Parathyroid adenoma (tissue), 2 donors: ENCODE measurements at regions not wholly inside any gene's neighbourhood (a gene's known extent, or its start where the extent isn't known, plus 50 kb on each side); places are given as distances from the start of the nearest gene placed in this dataset.
A peak's percentile ranks its signal among the peaks of the same experiment; 100 is the strongest.

Experiments
- H2AFZ ChIP-seq: fragments of 300-600 bp; sonication (generic); one replicate; pipeline ENCODE4 v1.7.0; 2017; ENCODE audit warnings: antibody characterized with exemption, mild to moderate bottlenecking
- H3K27ac ChIP-seq: fragments of 300-600 bp; sonication (generic); one replicate; pipeline ENCODE4 v1.7.0; 2017
- H3K27me3 ChIP-seq: fragments of 300-600 bp; sonication (generic); one replicate; pipeline ENCODE4 v1.7.0; 2017; ENCODE audit warnings: low read length; ENCODE audit not compliant: control insufficient read depth, insufficient read depth
- H3K36me3 ChIP-seq: fragments of 300-600 bp; sonication (generic); one replicate; pipeline ENCODE4 v1.7.0; 2017; ENCODE audit warnings: low read length; ENCODE audit not compliant: control insufficient read depth, insufficient read depth
- H3K4me1 ChIP-seq: fragments of 300-600 bp; sonication (generic); one replicate; pipeline ENCODE4 v1.7.0; 2017; ENCODE audit warnings: control low read depth
- H3K4me2 ChIP-seq: fragments of 300-600 bp; sonication (generic); one replicate; pipeline ENCODE4 v1.7.0; 2017; ENCODE audit warnings: low read length
- H3K4me3 ChIP-seq: fragments of 300-600 bp; sonication (generic); one replicate; pipeline ENCODE4 v1.7.0; 2017; ENCODE audit warnings: low read depth, low read length
- H3K79me2 ChIP-seq: fragments of 300-600 bp; sonication (generic); one replicate; pipeline ENCODE4 v1.7.0; 2017; ENCODE audit warnings: control low read depth
- H3K9ac ChIP-seq: fragments of 300-600 bp; sonication (generic); one replicate; pipeline ENCODE4 v1.7.0; 2017; ENCODE audit warnings: mild to moderate bottlenecking
- H3K9me3 ChIP-seq: fragments of 300-600 bp; sonication (generic); one replicate; pipeline ENCODE4 v1.7.0; 2017; ENCODE audit warnings: low read length; ENCODE audit not compliant: control insufficient read depth
- TF ChIP-seq, protein P1 (sequence below): fragments of 300-600 bp; sonication (generic); IDR thresholded peaks from one replicate; pipeline ENCODE4 v1.7.0; 2017; ENCODE audit warnings: antibody characterized with exemption, mild to moderate bottlenecking
- donor health status: primary hyperparathyroidism.

DNA sequence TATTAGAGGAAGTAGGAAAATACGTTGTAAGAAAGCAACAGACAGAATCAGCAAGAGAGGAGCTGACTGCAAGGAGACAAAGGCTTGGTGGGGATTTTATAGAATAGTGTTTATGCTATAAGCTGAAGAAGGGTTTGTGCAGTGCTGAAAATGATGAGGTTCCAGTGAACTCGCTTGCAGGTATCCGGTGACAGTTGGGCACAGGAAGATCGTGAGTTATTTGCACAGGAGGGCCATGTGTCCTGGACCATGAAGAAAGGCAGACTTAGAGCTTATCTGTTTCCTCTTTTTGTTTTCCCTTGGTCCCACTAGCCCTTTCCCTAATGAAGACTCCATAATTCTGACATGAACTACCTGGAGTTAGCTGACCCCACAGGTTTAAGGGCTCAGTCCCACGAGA, 61.4 kb downstream of the NXNL2 start:
- H3K27me3 ChIP-seq: no peaks in the 10 kb centered on the region
- H3K79me2 ChIP-seq: no peaks in the 10 kb centered on the region
- H3K9me3 ChIP-seq: no peaks in the 10 kb centered on the region
- H3K4me2 ChIP-seq: no peak overlapping the region
- H3K36me3 ChIP-seq: no peaks in the 10 kb centered on the region
- no peak overlapping the region for H2AFZ ChIP-seq
- H3K4me1 ChIP-seq: no peaks in the 10 kb centered on the region
- H3K27ac ChIP-seq: no peak overlapping the region
- H3K9ac ChIP-seq: no peak overlapping the region
- TF ChIP-seq, protein P1, sequence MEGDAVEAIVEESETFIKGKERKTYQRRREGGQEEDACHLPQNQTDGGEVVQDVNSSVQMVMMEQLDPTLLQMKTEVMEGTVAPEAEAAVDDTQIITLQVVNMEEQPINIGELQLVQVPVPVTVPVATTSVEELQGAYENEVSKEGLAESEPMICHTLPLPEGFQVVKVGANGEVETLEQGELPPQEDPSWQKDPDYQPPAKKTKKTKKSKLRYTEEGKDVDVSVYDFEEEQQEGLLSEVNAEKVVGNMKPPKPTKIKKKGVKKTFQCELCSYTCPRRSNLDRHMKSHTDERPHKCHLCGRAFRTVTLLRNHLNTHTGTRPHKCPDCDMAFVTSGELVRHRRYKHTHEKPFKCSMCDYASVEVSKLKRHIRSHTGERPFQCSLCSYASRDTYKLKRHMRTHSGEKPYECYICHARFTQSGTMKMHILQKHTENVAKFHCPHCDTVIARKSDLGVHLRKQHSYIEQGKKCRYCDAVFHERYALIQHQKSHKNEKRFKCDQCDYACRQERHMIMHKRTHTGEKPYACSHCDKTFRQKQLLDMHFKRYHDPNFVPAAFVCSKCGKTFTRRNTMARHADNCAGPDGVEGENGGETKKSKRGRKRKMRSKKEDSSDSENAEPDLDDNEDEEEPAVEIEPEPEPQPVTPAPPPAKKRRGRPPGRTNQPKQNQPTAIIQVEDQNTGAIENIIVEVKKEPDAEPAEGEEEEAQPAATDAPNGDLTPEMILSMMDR: no peak
- H3K4me3 ChIP-seq: no peak overlapping the region

GRCh38 chr9:88604836-88605511, 70.0 kb downstream of the NXNL2 start:
- TF ChIP-seq, protein P1: no peak
- no peaks in the 10 kb centered on the region for H3K9me3 ChIP-seq
- H3K9ac ChIP-seq: no peak overlapping the region
- no peaks in the 10 kb centered on the region for H3K4me1 ChIP-seq
- H3K36me3 ChIP-seq: no peaks in the 10 kb centered on the region
- H3K27me3 ChIP-seq: no peaks in the 10 kb centered on the region
- no peak overlapping the region for H3K4me3 ChIP-seq
- H3K4me2 ChIP-seq: no peak overlapping the region
- H2AFZ ChIP-seq: no peak overlapping the region
- no peaks in the 10 kb centered on the region for H3K79me2 ChIP-seq
- H3K27ac ChIP-seq: peak overlapping the region; percentile 16

- H3K9me3 ChIP-seq: no peaks in the 10 kb centered on the region
- H3K4me3 ChIP-seq: no peak overlapping the region
- no peaks in the 10 kb centered on the region for H3K36me3 ChIP-seq
- H3K79me2 ChIP-seq: no peaks in the 10 kb centered on the region
- no peak overlapping the region for H3K9ac ChIP-seq
- no peak overlapping the region for H3K27ac ChIP-seq
- TF ChIP-seq, protein P1: no peak
- H3K4me1 ChIP-seq: no peaks in the 10 kb centered on the region
- no peaks in the 10 kb centered on the region for H3K27me3 ChIP-seq
- H3K4me2 ChIP-seq: no peak overlapping the region
- H2AFZ ChIP-seq: no peak overlapping the region
Observed at GRCh38 chr9:88605512-88606362, 70.8 kb downstream of the NXNL2 start.

DNA sequence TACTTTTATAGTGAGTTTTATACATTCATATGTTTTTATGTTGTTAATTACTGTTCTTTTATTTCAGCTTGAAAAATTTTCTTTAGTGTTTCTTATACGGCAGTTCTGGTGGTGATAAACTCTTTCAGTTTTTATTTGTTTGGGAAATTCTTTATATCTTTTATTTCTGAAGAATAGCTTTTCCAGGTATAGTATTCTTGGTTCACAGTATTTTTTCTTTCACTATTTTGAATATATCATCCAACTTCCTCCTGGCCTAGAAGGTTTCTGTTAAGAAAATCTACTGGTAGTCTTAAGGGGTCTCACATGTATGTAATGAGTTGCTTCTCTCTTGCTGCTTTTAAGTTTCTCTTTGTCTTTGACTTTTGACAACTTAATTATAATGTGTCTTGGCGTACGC, 79.4 kb downstream of the NXNL2 start:
- Histone ChIP-seq H3K9me3 (no peaks in the 10 kb centered on the region), H2AFZ (no peak overlapping the region)
- TF ChIP-seq, protein P1: no peak

More for the DNA sequence above, 79.4 kb downstream of the NXNL2 start:
- Histone ChIP-seq H3K4me2 (no peak overlapping the region), H3K4me3 (no peak overlapping the region), H3K9ac (no peak overlapping the region), H3K4me1 (no peaks in the 10 kb centered on the region), H3K36me3 (no peaks in the 10 kb centered on the region), H3K79me2 (no peaks in the 10 kb centered on the region), H3K27me3 (no peaks in the 10 kb centered on the region), H3K27ac (no peak overlapping the region)
